ENCODE measurements at regions not wholly inside any gene's neighbourhood (a gene's known extent, or its start where the extent isn't known, plus 50 kb on each side); places are given as distances from the start of the nearest gene placed in this dataset.
"Not testable (repeated sequence)": the region's sequence is repeated elsewhere in the genome, so short reads cannot be mapped to it uniquely, and the experiment has no call there.

- TF ChIP-seq CTCF (IDR thresholded peaks at IDR 0.05; ENCODE audit: insufficient read depth, low read length); SPI1 (IDR thresholded peaks at IDR 0.05; ENCODE audit: borderline replicate concordance, low read depth); REST (IDR thresholded peaks at IDR 0.05; ENCODE audit: insufficient replicate concordance, low read depth): not testable (repeated sequence)
Measured at GRCh38 chr5:171726819-171727218, 58.8 kb upstream of the SMIM23 start.

Measured in HL-60 (cell line).